Activated CD8-positive, alpha-beta memory T cell treated with anti-CD3 and anti-CD28 coated beads for 48 hours (primary cell): ENCODE measurements at regions not wholly inside any gene's neighbourhood (a gene's known extent, or its start where the extent isn't known, plus 50 kb on each side); places are given as distances from the start of the nearest gene placed in this dataset.
A peak's percentile ranks its signal among the peaks of the same experiment; 100 is the strongest.
"Not testable (repeated sequence)": the region's sequence is repeated elsewhere in the genome, so short reads cannot be mapped to it uniquely, and the experiment has no call there.

Experiments
- DNase-seq, 3 experiments: peaks; one replicate each; pipeline ENCODE4 v3.0.0-alpha.2; 2020; ENCODE audit warnings: low read depth in 2 of 3, low spot score in 2 of 3

GRCh38 chr18:59057493-59057795 lies 82.2 kb upstream of the SEC11C start:
- DNase-seq = no peak

- DNase-seq = no peak
Observed at GRCh38 chr18:59057969-59058368, 81.7 kb upstream of the SEC11C start.

GRCh38 chr18:59059140-59059539 lies 80.5 kb upstream of the SEC11C start:
- DNase-seq = no peak

- DNase-seq = no peak
Observed at GRCh38 chr18:59060551-59060950, 79.1 kb upstream of the SEC11C start.

- DNase-seq = no peak
Observed at GRCh38 chr18:59061914-59062642, 77.6 kb upstream of the SEC11C start.

- no peak for DNase-seq
Observed at GRCh38 chr18:59062643-59063006, 77.1 kb upstream of the SEC11C start.

GRCh38 chr18:59063300-59063906 lies 76.3 kb upstream of the SEC11C start:
- no peak for DNase-seq

GRCh38 chr18:59063912-59064311 lies 75.8 kb upstream of the SEC11C start:
- DNase-seq = no peak

- DNase-seq = no peak
Observed at GRCh38 chr18:59065684-59066083, 74.0 kb upstream of the SEC11C start.

- DNase-seq = no peak
Observed at GRCh38 chr18:59067873-59068272, 71.8 kb upstream of the SEC11C start.

- DNase-seq = no peak
Observed at GRCh38 chr18:59068276-59069071, 71.2 kb upstream of the SEC11C start.

- peak; percentile 50 to 68 (median 51) for DNase-seq
Observed at GRCh38 chr18:59070181-59070912, 69.3 kb upstream of the SEC11C start.

GRCh38 chr18:59072727-59073421 lies 66.8 kb upstream of the SEC11C start:
- DNase-seq = no peak

GRCh38 chr18:59075923-59076322 lies 63.8 kb upstream of the SEC11C start:
- DNase-seq = no peak

GRCh38 chr18:59079264-59079663 lies 60.4 kb upstream of the SEC11C start:
- DNase-seq = no peak

GRCh38 chr18:59079687-59080501 lies 59.8 kb upstream of the SEC11C start:
- not testable (repeated sequence) for DNase-seq

- DNase-seq = no peak
Observed at GRCh38 chr18:59083136-59083818, 56.4 kb upstream of the SEC11C start.

GRCh38 chr18:59085126-59085794 lies 54.4 kb upstream of the SEC11C start:
- DNase-seq = no peak

- no peak for DNase-seq
Observed at GRCh38 chr18:59085797-59086196, 53.9 kb upstream of the SEC11C start.
